ENCODE measurements at regions not wholly inside any gene's neighbourhood (a gene's known extent, or its start where the extent isn't known, plus 50 kb on each side); places are given as distances from the start of the nearest gene placed in this dataset.
"Not testable (repeated sequence)": the region's sequence is repeated elsewhere in the genome, so short reads cannot be mapped to it uniquely, and the experiment has no call there.

DNA sequence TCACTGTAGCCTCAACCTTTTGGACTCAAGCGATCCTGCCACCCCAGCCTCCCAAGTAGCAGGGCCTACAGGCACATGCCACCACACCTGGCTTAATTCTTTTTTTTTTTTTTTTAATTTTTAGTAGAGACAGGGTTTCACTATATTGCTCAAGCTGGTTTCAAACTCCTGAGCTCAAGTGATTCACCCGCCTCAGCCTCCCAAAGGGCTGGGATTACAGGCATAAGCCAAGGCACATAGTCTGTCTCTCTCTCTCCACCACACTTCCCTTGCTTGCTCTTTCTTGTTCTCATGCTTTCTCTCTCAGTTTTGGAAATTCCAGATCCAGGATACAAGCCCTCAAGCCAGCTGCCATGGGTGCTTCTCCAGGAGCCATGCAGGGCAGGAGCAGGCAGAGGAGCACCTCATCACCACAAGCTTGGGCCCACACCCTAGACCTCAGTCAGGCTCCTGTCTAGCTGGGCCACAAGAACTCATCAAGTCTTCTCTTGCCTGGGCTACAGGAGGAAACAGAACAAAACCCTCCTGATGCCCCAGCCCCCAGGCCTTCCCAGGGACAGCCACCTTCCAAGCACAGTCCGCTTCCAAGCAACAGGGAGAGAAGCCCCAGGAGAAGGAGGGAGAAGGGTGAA is 145.3 kb upstream of the LPP start:
- no peaks in the 10 kb centered on the region for H3K27me3 ChIP-seq (ENCODE audit: control insufficient read depth in 3 of 3, insufficient read depth in 3 of 3, low read length in 3 of 3)
- H3K4me1 ChIP-seq (ENCODE audit: control insufficient read depth in 3 of 3, insufficient read depth in 3 of 3, low read length in 3 of 3), result peaks cover 7 to 15% (median 13%) of the 10 kb centered on the region in 3 donors
- H3K9ac ChIP-seq (ENCODE audit: low read depth in 1 of 3, low read length in 3 of 3), result no peak overlapping the region
- H3K27ac ChIP-seq (ENCODE audit: low read depth, low read length), result no peak overlapping the region
- H3K36me3 ChIP-seq (ENCODE audit: control insufficient read depth in 3 of 3, insufficient read depth in 3 of 3, low read length in 3 of 3), result no peaks in the 10 kb centered on the region
- H3K4me3 ChIP-seq (ENCODE audit: low read length in 3 of 3), result no peak overlapping the region
- no peaks in the 10 kb centered on the region for H3K9me3 ChIP-seq (ENCODE audit: control insufficient read depth in 3 of 3, low read length in 3 of 3)

DNA sequence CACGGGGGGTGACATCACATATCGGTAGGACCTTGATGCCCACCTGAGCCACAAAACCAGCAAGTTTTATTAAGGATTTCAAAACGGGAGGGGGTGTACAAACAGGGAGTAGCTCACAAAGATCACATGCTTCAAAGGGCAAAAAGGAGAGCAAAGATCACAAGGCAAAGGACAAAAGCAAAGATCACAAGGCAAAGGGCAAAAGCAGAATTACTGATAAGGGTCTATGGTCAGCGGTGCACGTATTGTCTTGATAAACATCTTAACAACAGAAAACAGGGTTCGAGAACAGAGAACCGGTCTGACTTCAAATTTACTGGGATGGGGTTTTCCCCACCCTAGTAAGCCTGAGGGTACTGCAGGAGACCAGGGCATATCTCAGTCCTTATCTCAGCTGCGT is 143.5 kb upstream of the LPP start:
- H3K27ac ChIP-seq (ENCODE audit: low read depth, low read length), result no peak overlapping the region

DNA sequence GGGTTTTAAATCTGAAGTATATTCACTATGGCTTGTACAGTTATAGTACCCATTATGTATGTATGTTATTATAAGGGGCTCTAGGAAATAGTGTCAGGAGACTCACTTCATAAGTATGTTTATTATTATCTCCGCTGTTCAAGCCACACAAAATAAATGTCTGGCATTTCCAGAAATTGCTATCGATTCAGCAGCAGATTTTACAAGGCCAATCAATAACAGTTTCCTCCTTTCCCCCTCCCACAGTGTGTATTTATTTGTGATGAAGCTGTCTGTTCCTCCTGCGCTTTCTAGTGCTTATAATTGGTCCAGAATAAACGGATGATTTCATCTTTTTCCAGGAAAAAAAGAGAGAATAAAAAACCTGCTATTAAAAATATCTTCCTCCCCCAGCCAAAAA is 134.2 kb upstream of the LPP start:
- no peaks in the 10 kb centered on the region for H3K9me3 ChIP-seq (ENCODE audit: control insufficient read depth in 3 of 3, low read length in 3 of 3)
- H3K27me3 ChIP-seq (ENCODE audit: control insufficient read depth in 3 of 3, insufficient read depth in 3 of 3, low read length in 3 of 3), result no peaks in the 10 kb centered on the region
- no peak overlapping the region for H3K9ac ChIP-seq (ENCODE audit: low read depth in 1 of 3, low read length in 3 of 3)
- no peak overlapping the region for H3K27ac ChIP-seq (ENCODE audit: low read depth, low read length)
- no peak overlapping the region for H3K4me3 ChIP-seq (ENCODE audit: low read length in 3 of 3)
- H3K4me1 ChIP-seq (ENCODE audit: control insufficient read depth in 3 of 3, insufficient read depth in 3 of 3, low read length in 3 of 3), result no peaks in the 10 kb centered on the region
- no peaks in the 10 kb centered on the region for H3K36me3 ChIP-seq (ENCODE audit: control insufficient read depth in 3 of 3, insufficient read depth in 3 of 3, low read length in 3 of 3)

More for the DNA sequence above, 143.5 kb upstream of the LPP start:
- no peaks in the 10 kb centered on the region for H3K27me3 ChIP-seq (ENCODE audit: control insufficient read depth in 3 of 3, insufficient read depth in 3 of 3, low read length in 3 of 3)
- no peaks in the 10 kb centered on the region for H3K9me3 ChIP-seq (ENCODE audit: control insufficient read depth in 3 of 3, low read length in 3 of 3)
- peaks cover 7 to 15% (median 13%) of the 10 kb centered on the region in 3 donors for H3K4me1 ChIP-seq (ENCODE audit: control insufficient read depth in 3 of 3, insufficient read depth in 3 of 3, low read length in 3 of 3)
- H3K36me3 ChIP-seq (ENCODE audit: control insufficient read depth in 3 of 3, insufficient read depth in 3 of 3, low read length in 3 of 3), result no peaks in the 10 kb centered on the region
- H3K9ac ChIP-seq (ENCODE audit: low read depth in 1 of 3, low read length in 3 of 3), result no peak overlapping the region
- H3K4me3 ChIP-seq (ENCODE audit: low read length in 3 of 3), result no peak overlapping the region

DNA sequence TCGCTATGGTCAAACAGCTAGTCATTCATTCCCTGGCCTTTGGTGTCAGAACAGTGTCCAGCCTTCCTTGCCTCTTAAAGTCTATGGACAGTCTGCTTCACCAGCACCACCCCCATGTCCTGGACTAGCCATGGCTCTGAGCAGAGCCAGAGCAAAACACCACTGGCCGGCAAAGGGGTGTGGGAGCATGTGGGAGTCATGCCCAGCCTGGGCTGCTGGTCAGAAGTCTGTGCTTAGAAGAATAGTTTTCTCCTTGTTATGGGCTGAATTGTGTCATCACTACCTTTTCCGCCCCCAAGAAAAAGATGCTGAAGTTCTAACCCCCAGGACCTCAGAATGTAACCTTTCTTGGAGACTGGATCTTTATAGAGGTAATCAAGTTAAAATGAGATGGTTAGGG is 132.9 kb upstream of the LPP start:
- Histone ChIP-seq H3K9ac (ENCODE audit: low read depth in 1 of 3, low read length in 3 of 3) (no peak overlapping the region), H3K4me1 (ENCODE audit: control insufficient read depth in 3 of 3, insufficient read depth in 3 of 3, low read length in 3 of 3) (no peaks in the 10 kb centered on the region), H3K27ac (ENCODE audit: low read depth, low read length) (no peak overlapping the region), H3K4me3 (ENCODE audit: low read length in 3 of 3) (no peak overlapping the region), H3K9me3 (ENCODE audit: control insufficient read depth in 3 of 3, low read length in 3 of 3) (no peaks in the 10 kb centered on the region), H3K27me3 (ENCODE audit: control insufficient read depth in 3 of 3, insufficient read depth in 3 of 3, low read length in 3 of 3) (no peaks in the 10 kb centered on the region), H3K36me3 (ENCODE audit: control insufficient read depth in 3 of 3, insufficient read depth in 3 of 3, low read length in 3 of 3) (no peaks in the 10 kb centered on the region)

DNA sequence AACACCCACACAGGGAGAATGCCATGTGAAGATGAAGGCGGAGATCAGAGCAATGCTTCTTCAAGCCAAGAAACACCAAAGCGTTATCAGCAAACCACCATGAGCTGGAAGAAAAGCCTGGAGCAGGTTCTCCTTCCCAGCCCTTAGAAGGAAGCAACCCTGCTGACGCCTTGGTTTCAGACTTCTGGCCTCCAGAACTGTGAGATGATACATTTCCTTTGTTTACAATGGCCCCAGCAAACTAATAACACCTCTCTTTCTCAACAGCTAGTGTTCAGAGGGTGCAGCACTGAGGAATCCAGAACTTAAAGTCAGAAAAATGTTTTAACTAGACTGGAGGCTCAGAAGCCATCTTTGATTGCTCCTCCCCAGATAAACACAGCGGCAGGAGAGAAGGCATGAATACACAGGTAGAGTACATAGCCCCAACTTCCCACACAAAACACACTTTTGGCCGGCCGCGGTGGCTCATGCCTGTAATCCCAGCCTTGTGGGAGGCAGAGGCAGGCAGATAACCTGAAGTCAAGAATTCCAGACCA is 132.4 kb upstream of the LPP start:
- no peaks in the 10 kb centered on the region for H3K4me1 ChIP-seq (ENCODE audit: control insufficient read depth in 3 of 3, insufficient read depth in 3 of 3, low read length in 3 of 3)
- H3K9me3 ChIP-seq (ENCODE audit: control insufficient read depth in 3 of 3, low read length in 3 of 3), result no peaks in the 10 kb centered on the region
- no peak overlapping the region for H3K27ac ChIP-seq (ENCODE audit: low read depth, low read length)
- no peaks in the 10 kb centered on the region for H3K36me3 ChIP-seq (ENCODE audit: control insufficient read depth in 3 of 3, insufficient read depth in 3 of 3, low read length in 3 of 3)
- no peak overlapping the region for H3K4me3 ChIP-seq (ENCODE audit: low read length in 3 of 3)
- H3K27me3 ChIP-seq (ENCODE audit: control insufficient read depth in 3 of 3, insufficient read depth in 3 of 3, low read length in 3 of 3), result no peaks in the 10 kb centered on the region
- no peak overlapping the region for H3K9ac ChIP-seq (ENCODE audit: low read depth in 1 of 3, low read length in 3 of 3)

DNA sequence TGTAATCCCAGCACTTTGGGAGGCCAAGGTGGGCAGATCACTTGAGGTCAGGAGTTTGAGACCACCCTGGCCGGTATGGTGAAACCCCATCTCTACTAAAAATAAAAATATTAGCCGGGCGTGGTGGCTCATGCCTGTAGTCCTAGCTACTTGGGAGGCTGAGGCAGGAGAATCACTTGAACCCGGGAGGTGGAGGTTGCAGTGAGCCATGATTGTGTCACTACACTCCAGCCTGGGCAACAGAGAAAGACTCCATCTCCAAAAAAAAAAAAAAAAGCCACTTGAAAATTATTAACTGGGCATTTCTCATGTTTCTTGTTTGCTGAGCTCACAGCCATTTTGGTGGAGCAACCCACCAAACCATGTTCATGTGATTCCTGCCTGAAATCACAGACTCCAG is 131.1 kb upstream of the LPP start:
- H3K4me3 ChIP-seq (ENCODE audit: low read length in 3 of 3); H3K9me3 ChIP-seq (ENCODE audit: control insufficient read depth in 3 of 3, low read length in 3 of 3); H3K4me1 ChIP-seq (ENCODE audit: control insufficient read depth in 3 of 3, insufficient read depth in 3 of 3, low read length in 3 of 3); H3K27me3 ChIP-seq (ENCODE audit: control insufficient read depth in 3 of 3, insufficient read depth in 3 of 3, low read length in 3 of 3); H3K36me3 ChIP-seq (ENCODE audit: control insufficient read depth in 3 of 3, insufficient read depth in 3 of 3, low read length in 3 of 3); H3K27ac ChIP-seq (ENCODE audit: low read depth, low read length); H3K9ac ChIP-seq (ENCODE audit: low read depth in 1 of 3, low read length in 3 of 3): not testable (repeated sequence)

DNA sequence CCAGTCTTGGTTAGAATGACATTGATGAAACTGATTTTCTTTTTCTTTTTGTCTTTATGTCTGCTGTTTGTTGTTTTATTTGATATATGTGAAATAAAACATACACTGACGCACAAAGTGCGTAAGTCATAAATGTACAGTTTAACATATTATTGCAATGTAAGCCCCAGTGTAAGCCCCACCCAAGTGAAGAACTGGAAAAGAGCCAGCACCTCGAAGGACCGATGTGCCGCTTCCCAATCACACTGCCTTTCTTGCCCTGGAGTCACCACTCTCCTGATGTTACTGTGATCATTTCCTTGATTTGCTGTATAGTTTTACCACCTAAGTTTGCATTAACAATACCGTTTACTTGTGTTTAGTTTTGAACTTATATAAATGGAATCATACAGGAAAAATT is 128.4 kb upstream of the LPP start:
- H3K4me3 ChIP-seq (ENCODE audit: low read length in 3 of 3), result no peak overlapping the region
- H3K4me1 ChIP-seq (ENCODE audit: control insufficient read depth in 3 of 3, insufficient read depth in 3 of 3, low read length in 3 of 3), result no peaks in the 10 kb centered on the region
- H3K36me3 ChIP-seq (ENCODE audit: control insufficient read depth in 3 of 3, insufficient read depth in 3 of 3, low read length in 3 of 3), result no peaks in the 10 kb centered on the region
- H3K27ac ChIP-seq (ENCODE audit: low read depth, low read length), result no peak overlapping the region
- no peaks in the 10 kb centered on the region for H3K27me3 ChIP-seq (ENCODE audit: control insufficient read depth in 3 of 3, insufficient read depth in 3 of 3, low read length in 3 of 3)
- H3K9ac ChIP-seq (ENCODE audit: low read depth in 1 of 3, low read length in 3 of 3), result no peak overlapping the region
- H3K9me3 ChIP-seq (ENCODE audit: control insufficient read depth in 3 of 3, low read length in 3 of 3), result no peaks in the 10 kb centered on the region

DNA sequence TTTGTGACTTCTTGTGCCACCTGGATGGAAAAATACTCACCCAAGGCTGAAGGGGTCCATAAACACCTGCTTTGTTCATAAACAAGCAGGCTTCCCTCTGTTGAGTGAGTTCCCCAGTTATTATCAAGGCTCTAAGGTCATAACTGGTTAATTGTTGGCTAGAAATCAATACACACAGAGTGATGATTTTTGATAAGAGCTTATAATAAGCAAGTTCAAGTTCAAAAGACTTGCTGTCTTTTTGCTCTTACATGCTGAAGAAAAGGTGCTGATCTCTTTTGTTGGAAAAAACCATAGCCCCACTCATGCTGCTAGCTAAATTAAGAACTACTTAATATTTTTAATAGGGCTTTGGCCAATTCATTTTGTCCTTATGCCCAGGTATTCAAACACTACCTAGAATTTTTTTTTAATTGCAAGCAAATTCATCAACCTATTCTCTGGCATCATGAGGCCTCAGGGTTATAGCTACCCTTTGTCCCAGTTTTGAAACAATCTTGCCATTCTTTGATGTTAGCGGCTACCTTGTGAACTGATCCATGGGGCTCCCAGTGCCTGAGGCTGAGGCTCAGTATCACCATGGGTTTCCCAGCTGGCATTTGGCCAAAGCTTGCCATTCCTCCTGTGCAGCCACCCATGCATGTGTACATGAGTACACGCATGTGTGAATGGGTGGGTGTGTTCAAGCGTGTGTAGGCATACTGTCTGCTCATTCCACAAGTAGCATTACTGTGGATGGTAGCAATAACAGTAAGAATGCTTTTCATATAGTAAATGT is 127.6 kb upstream of the LPP start:
- Histone ChIP-seq H3K9me3 (ENCODE audit: control insufficient read depth in 3 of 3, low read length in 3 of 3) (no peaks in the 10 kb centered on the region), H3K9ac (ENCODE audit: low read depth in 1 of 3, low read length in 3 of 3) (no peak overlapping the region), H3K27me3 (ENCODE audit: control insufficient read depth in 3 of 3, insufficient read depth in 3 of 3, low read length in 3 of 3) (no peaks in the 10 kb centered on the region), H3K4me3 (ENCODE audit: low read length in 3 of 3) (no peak overlapping the region), H3K27ac (ENCODE audit: low read depth, low read length) (no peak overlapping the region), H3K36me3 (ENCODE audit: control insufficient read depth in 3 of 3, insufficient read depth in 3 of 3, low read length in 3 of 3) (no peaks in the 10 kb centered on the region), H3K4me1 (ENCODE audit: control insufficient read depth in 3 of 3, insufficient read depth in 3 of 3, low read length in 3 of 3) (peaks cover 0 to under 1% (median 0%) of the 10 kb centered on the region in 3 donors)

DNA sequence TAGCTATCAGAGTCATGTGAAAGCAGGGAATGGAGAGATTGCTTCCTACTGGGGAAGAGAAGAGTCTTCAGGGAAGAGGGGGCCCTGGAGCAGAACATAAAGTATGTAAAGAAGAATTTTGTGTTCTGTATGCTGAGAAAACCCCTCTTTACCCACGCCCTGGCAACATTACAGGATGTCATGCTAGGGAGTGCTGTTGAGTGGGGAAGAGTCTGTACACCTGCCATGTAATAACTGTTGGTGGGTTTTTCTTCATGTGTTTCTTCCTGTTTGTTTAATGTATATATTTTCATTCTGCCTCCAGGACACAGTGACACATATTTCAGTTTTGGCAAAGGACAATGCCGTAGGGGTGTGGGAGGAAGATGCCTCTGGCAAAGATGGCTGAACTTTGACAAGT is 122.8 kb upstream of the LPP start:
- Histone ChIP-seq H3K36me3 (ENCODE audit: control insufficient read depth in 3 of 3, insufficient read depth in 3 of 3, low read length in 3 of 3) (no peaks in the 10 kb centered on the region), H3K27ac (ENCODE audit: low read depth, low read length) (no peak overlapping the region), H3K4me3 (ENCODE audit: low read length in 3 of 3) (no peak overlapping the region), H3K27me3 (ENCODE audit: control insufficient read depth in 3 of 3, insufficient read depth in 3 of 3, low read length in 3 of 3) (no peaks in the 10 kb centered on the region), H3K9ac (ENCODE audit: low read depth in 1 of 3, low read length in 3 of 3) (no peak overlapping the region), H3K9me3 (ENCODE audit: control insufficient read depth in 3 of 3, low read length in 3 of 3) (no peaks in the 10 kb centered on the region), H3K4me1 (ENCODE audit: control insufficient read depth in 3 of 3, insufficient read depth in 3 of 3, low read length in 3 of 3) (peaks cover 0 to 4% (median 2%) of the 10 kb centered on the region in 3 donors)

DNA sequence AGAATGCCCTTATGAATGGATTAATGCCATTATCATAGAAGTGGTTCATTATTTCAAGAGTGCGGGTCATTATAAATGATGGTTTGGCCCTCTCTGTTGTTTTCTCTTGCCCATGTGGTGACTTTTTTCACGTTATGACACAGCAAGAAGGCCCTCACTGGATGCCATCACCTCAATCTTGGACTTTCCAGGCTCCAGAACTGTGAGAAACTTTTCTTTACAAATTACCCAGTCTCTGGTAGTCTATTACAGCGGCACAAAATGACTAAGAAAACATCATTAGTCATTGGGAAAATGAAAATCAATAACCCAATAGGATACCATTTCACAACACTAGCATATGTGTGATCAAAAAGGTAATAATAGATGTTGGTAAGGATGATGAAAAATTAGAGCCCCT is 119.0 kb upstream of the LPP start:
- Histone ChIP-seq H3K9me3 (ENCODE audit: control insufficient read depth in 3 of 3, low read length in 3 of 3) (no peaks in the 10 kb centered on the region), H3K27ac (ENCODE audit: low read depth, low read length) (no peak overlapping the region), H3K9ac (ENCODE audit: low read depth in 1 of 3, low read length in 3 of 3) (no peak overlapping the region), H3K36me3 (ENCODE audit: control insufficient read depth in 3 of 3, insufficient read depth in 3 of 3, low read length in 3 of 3) (no peaks in the 10 kb centered on the region), H3K27me3 (ENCODE audit: control insufficient read depth in 3 of 3, insufficient read depth in 3 of 3, low read length in 3 of 3) (no peaks in the 10 kb centered on the region), H3K4me3 (ENCODE audit: low read length in 3 of 3) (no peak overlapping the region), H3K4me1 (ENCODE audit: control insufficient read depth in 3 of 3, insufficient read depth in 3 of 3, low read length in 3 of 3) (peaks cover 0 to 16% (median 11%) of the 10 kb centered on the region in 3 donors)

All from skeletal muscle tissue (tissue), 3 donors.